ENCODE measurements at regions not wholly inside any gene's neighbourhood (a gene's known extent, or its start where the extent isn't known, plus 50 kb on each side); places are given as distances from the start of the nearest gene placed in this dataset.
"Not testable (repeated sequence)": the region's sequence is repeated elsewhere in the genome, so short reads cannot be mapped to it uniquely, and the experiment has no call there.

GRCh38 chr7:68185631-68186456 is 1189.2 kb downstream of the TYW1 start:
- H3K9me3 Mint-ChIP-seq, result peaks cover 2 to 16% (median 9%) of the 10 kb centered on the region in 6 donors
- no peaks in the 10 kb centered on the region for H3K4me1 Mint-ChIP-seq
- no peak overlapping the region for H3K4me3 Mint-ChIP-seq
- no peak overlapping the region for H3K27ac Mint-ChIP-seq
- no peaks in the 10 kb centered on the region for H3K36me3 Mint-ChIP-seq
- DNase-seq, result no peak
- H3K27me3 Mint-ChIP-seq (ENCODE audit: low read depth in 3 of 3), result peaks cover 0 to 5% (median 1%) of the 10 kb centered on the region in 3 donors

GRCh38 chr7:68187532-68187931 is 1190.9 kb downstream of the TYW1 start:
- H3K27me3 Mint-ChIP-seq (ENCODE audit: low read depth in 3 of 3), result peaks cover 0 to 5% (median 2%) of the 10 kb centered on the region in 3 donors
- H3K36me3 Mint-ChIP-seq, result no peaks in the 10 kb centered on the region
- H3K27ac Mint-ChIP-seq, result no peak overlapping the region

GRCh38 chr7:68192941-68193340 is 1196.3 kb downstream of the TYW1 start:
- Mint-ChIP-seq H3K27me3 (ENCODE audit: low read depth in 3 of 3) (peaks cover 0 to 2% (median 1%) of the 10 kb centered on the region in 3 donors), H3K9me3 (peaks cover 0 to 42% (median 12%) of the 10 kb centered on the region in 6 donors), H3K27ac (no peak overlapping the region), H3K4me3 (no peak overlapping the region), H3K36me3 (peaks cover 0 to 5% (median 2%) of the 10 kb centered on the region in 3 donors), H3K4me1 (no peaks in the 10 kb centered on the region)
- DNase-seq, result no peak

More at GRCh38 chr7:68187532-68187931, 1190.9 kb downstream of the TYW1 start:
- no peak for DNase-seq
- Mint-ChIP-seq H3K4me3 (no peak overlapping the region), H3K9me3 (peaks cover 2 to 30% (median 16%) of the 10 kb centered on the region in 6 donors), H3K4me1 (no peaks in the 10 kb centered on the region)

- not testable (repeated sequence) for DNase-seq; H3K36me3 Mint-ChIP-seq; H3K27me3 Mint-ChIP-seq (ENCODE audit: low read depth in 3 of 3); H3K27ac Mint-ChIP-seq; H3K4me1 Mint-ChIP-seq; H3K4me3 Mint-ChIP-seq
- peaks cover 0 to 56% (median 12%) of the 10 kb centered on the region in 6 donors for H3K9me3 Mint-ChIP-seq
Observed at GRCh38 chr7:68195642-68196041, 1199.0 kb downstream of the TYW1 start.

GRCh38 chr7:68200051-68200670 is 1203.5 kb downstream of the TYW1 start:
- H3K4me3 Mint-ChIP-seq, result no peak overlapping the region
- H3K27me3 Mint-ChIP-seq (ENCODE audit: low read depth in 3 of 3), result peaks cover 0 to 1% (median 0%) of the 10 kb centered on the region in 3 donors
- H3K4me1 Mint-ChIP-seq, result no peaks in the 10 kb centered on the region
- DNase-seq, result no peak
- H3K27ac Mint-ChIP-seq, result no peak overlapping the region
- peaks cover 0 to 5% (median 3%) of the 10 kb centered on the region in 3 donors for H3K36me3 Mint-ChIP-seq
- peaks cover 2 to 54% (median 13%) of the 10 kb centered on the region in 6 donors for H3K9me3 Mint-ChIP-seq

- H3K4me3 Mint-ChIP-seq, result no peak overlapping the region
- H3K36me3 Mint-ChIP-seq, result no peaks in the 10 kb centered on the region
- peaks cover 0 to 1% (median 0%) of the 10 kb centered on the region in 3 donors for H3K27me3 Mint-ChIP-seq (ENCODE audit: low read depth in 3 of 3)
- peaks cover 2 to 51% (median 14%) of the 10 kb centered on the region in 6 donors for H3K9me3 Mint-ChIP-seq
- H3K27ac Mint-ChIP-seq, result no peak overlapping the region
- H3K4me1 Mint-ChIP-seq, result no peaks in the 10 kb centered on the region
- DNase-seq, result no peak
Observed at GRCh38 chr7:68203251-68203650, 1206.6 kb downstream of the TYW1 start.

GRCh38 chr7:68205826-68206225 is 1209.2 kb downstream of the TYW1 start:
- DNase-seq, result no peak
- no peak overlapping the region for H3K27ac Mint-ChIP-seq
- peaks cover 0 to 7% (median 2%) of the 10 kb centered on the region in 3 donors for H3K36me3 Mint-ChIP-seq
- no peaks in the 10 kb centered on the region for H3K4me1 Mint-ChIP-seq
- H3K9me3 Mint-ChIP-seq, result peaks cover 2 to 44% (median 12%) of the 10 kb centered on the region in 6 donors
- peaks cover 0 to 2% (median 1%) of the 10 kb centered on the region in 3 donors for H3K27me3 Mint-ChIP-seq (ENCODE audit: low read depth in 3 of 3)
- no peak overlapping the region for H3K4me3 Mint-ChIP-seq

- no peak for DNase-seq
- H3K4me3 Mint-ChIP-seq, result no peak overlapping the region
- no peaks in the 10 kb centered on the region for H3K4me1 Mint-ChIP-seq
- H3K36me3 Mint-ChIP-seq, result peaks cover 0 to 7% (median 6%) of the 10 kb centered on the region in 3 donors
- peaks cover 0 to 2% (median 1%) of the 10 kb centered on the region in 3 donors for H3K27me3 Mint-ChIP-seq (ENCODE audit: low read depth in 3 of 3)
- H3K27ac Mint-ChIP-seq, result no peak overlapping the region
- peaks cover 3 to 42% (median 13%) of the 10 kb centered on the region in 6 donors for H3K9me3 Mint-ChIP-seq
Observed at GRCh38 chr7:68206946-68207485, 1210.4 kb downstream of the TYW1 start.

- DNase-seq, result no peak
- peaks cover 5 to 39% (median 12%) of the 10 kb centered on the region in 6 donors for H3K9me3 Mint-ChIP-seq
- no peak overlapping the region for H3K27ac Mint-ChIP-seq
- H3K27me3 Mint-ChIP-seq (ENCODE audit: low read depth in 3 of 3), result peaks cover 0 to 2% (median 1%) of the 10 kb centered on the region in 3 donors
- H3K4me3 Mint-ChIP-seq, result no peak overlapping the region
- peaks cover 0 to 7% (median 6%) of the 10 kb centered on the region in 3 donors for H3K36me3 Mint-ChIP-seq
- no peaks in the 10 kb centered on the region for H3K4me1 Mint-ChIP-seq
Observed at GRCh38 chr7:68207676-68208075, 1211.0 kb downstream of the TYW1 start.

- H3K27ac Mint-ChIP-seq, result no peak overlapping the region
- H3K9me3 Mint-ChIP-seq, result peaks cover 5 to 34% (median 15%) of the 10 kb centered on the region in 6 donors
- peaks cover 2 to 3% (median 2%) of the 10 kb centered on the region in 3 donors for H3K27me3 Mint-ChIP-seq (ENCODE audit: low read depth in 3 of 3)
- H3K4me3 Mint-ChIP-seq, result no peak overlapping the region
- no peak for DNase-seq
- no peaks in the 10 kb centered on the region for H3K4me1 Mint-ChIP-seq
- H3K36me3 Mint-ChIP-seq, result peaks cover 0 to 7% (median 6%) of the 10 kb centered on the region in 3 donors
Observed at GRCh38 chr7:68209486-68209885, 1212.9 kb downstream of the TYW1 start.

GRCh38 chr7:68213838-68214237 is 1217.2 kb downstream of the TYW1 start:
- H3K9me3 Mint-ChIP-seq, result peaks cover 7 to 23% (median 16%) of the 10 kb centered on the region in 6 donors
- peaks cover 0 to 7% (median 6%) of the 10 kb centered on the region in 3 donors for H3K36me3 Mint-ChIP-seq
- no peak overlapping the region for H3K4me3 Mint-ChIP-seq
- no peaks in the 10 kb centered on the region for H3K4me1 Mint-ChIP-seq
- no peak for DNase-seq
- H3K27me3 Mint-ChIP-seq (ENCODE audit: low read depth in 3 of 3), result peaks cover 2 to 3% (median 2%) of the 10 kb centered on the region in 3 donors
- H3K27ac Mint-ChIP-seq, result no peak overlapping the region

- Mint-ChIP-seq H3K4me3 (no peak overlapping the region), H3K9me3 (peaks cover 6 to 15% (median 13%) of the 10 kb centered on the region in 6 donors), H3K27ac (no peak overlapping the region), H3K36me3 (peaks cover 0 to 4% (median 0%) of the 10 kb centered on the region in 3 donors), H3K27me3 (ENCODE audit: low read depth in 3 of 3) (peaks cover 0 to 3% (median 2%) of the 10 kb centered on the region in 3 donors), H3K4me1 (no peaks in the 10 kb centered on the region)
- DNase-seq, result no peak
Observed at GRCh38 chr7:68216051-68216450, 1219.4 kb downstream of the TYW1 start.

- H3K27me3 Mint-ChIP-seq (ENCODE audit: low read depth in 3 of 3), result peaks cover 0 to 3% (median 2%) of the 10 kb centered on the region in 3 donors
- no peak overlapping the region for H3K27ac Mint-ChIP-seq
- peaks cover 6 to 13% (median 10%) of the 10 kb centered on the region in 6 donors for H3K9me3 Mint-ChIP-seq
- H3K36me3 Mint-ChIP-seq, result no peaks in the 10 kb centered on the region
- no peak for DNase-seq
- H3K4me3 Mint-ChIP-seq, result no peak overlapping the region
- H3K4me1 Mint-ChIP-seq, result no peaks in the 10 kb centered on the region
Observed at GRCh38 chr7:68217426-68217825, 1220.8 kb downstream of the TYW1 start.

- H3K36me3 Mint-ChIP-seq, result no peaks in the 10 kb centered on the region
- no peaks in the 10 kb centered on the region for H3K4me1 Mint-ChIP-seq
- peaks cover 0 to under 1% (median under 1%) of the 10 kb centered on the region in 3 donors for H3K27me3 Mint-ChIP-seq (ENCODE audit: low read depth in 3 of 3)
- H3K4me3 Mint-ChIP-seq, result no peak overlapping the region
- no peak overlapping the region for H3K27ac Mint-ChIP-seq
- DNase-seq, result no peak
- peaks cover 6 to 13% (median 8%) of the 10 kb centered on the region in 6 donors for H3K9me3 Mint-ChIP-seq
Observed at GRCh38 chr7:68218461-68218860, 1221.8 kb downstream of the TYW1 start.

Measured in immature natural killer cell (primary cell).